Astrocyte (in vitro differentiated cells and primary cell): ENCODE measurements at regions not wholly inside any gene's neighbourhood (a gene's known extent, or its start where the extent isn't known, plus 50 kb on each side); places are given as distances from the start of the nearest gene placed in this dataset.

ENCODE experiments used
- EZH2 ChIP-seq: IDR thresholded peaks from 2 replicates; pipeline ENCODE4 v1.6.1; 2012; ENCODE audit warnings: mild to moderate bottlenecking, low read length, inconsistent platforms; ENCODE audit not compliant: insufficient read depth
- TF ChIP-seq, protein P1 (sequence below): IDR thresholded peaks from 2 replicates; pipeline ENCODE4 v1.5.1; 2011; ENCODE audit warnings: low read depth, mild to moderate bottlenecking, inconsistent platforms, low read length, moderate library complexity; ENCODE audit not compliant: insufficient read depth

DNA sequence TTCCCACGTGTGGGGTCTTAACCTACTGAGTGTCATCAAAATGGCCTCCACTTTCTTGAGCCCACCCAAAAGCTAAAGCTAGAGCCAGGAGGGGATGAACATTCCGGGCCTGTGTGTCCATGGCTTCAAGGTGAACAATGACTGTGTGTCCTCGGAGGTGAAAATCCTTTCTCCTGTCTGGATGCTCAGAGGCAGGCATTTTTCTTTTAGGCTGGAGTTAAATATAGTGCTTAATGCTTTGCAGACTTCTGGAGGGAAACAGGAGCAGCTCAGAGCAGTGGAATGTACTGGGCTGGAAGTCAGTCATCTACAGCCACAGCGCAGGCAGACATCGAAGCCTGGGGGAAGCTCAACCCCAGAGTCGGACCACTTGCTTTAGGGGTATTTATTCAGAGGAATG lies 68.6 kb upstream of the TMEM45B start:
- TF ChIP-seq, protein P1, sequence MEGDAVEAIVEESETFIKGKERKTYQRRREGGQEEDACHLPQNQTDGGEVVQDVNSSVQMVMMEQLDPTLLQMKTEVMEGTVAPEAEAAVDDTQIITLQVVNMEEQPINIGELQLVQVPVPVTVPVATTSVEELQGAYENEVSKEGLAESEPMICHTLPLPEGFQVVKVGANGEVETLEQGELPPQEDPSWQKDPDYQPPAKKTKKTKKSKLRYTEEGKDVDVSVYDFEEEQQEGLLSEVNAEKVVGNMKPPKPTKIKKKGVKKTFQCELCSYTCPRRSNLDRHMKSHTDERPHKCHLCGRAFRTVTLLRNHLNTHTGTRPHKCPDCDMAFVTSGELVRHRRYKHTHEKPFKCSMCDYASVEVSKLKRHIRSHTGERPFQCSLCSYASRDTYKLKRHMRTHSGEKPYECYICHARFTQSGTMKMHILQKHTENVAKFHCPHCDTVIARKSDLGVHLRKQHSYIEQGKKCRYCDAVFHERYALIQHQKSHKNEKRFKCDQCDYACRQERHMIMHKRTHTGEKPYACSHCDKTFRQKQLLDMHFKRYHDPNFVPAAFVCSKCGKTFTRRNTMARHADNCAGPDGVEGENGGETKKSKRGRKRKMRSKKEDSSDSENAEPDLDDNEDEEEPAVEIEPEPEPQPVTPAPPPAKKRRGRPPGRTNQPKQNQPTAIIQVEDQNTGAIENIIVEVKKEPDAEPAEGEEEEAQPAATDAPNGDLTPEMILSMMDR, result no peak
- no peak for TF ChIP-seq EZH2
